Activated CD8-positive, alpha-beta memory T cell treated with anti-CD3 and anti-CD28 coated beads, Interleukin-2, amount 10 ng/mL, durations not matched to agents 7 days and 5 days (primary cell): ENCODE measurements at regions not wholly inside any gene's neighbourhood (a gene's known extent, or its start where the extent isn't known, plus 50 kb on each side); places are given as distances from the start of the nearest gene placed in this dataset.

ENCODE experiments used
- ATAC-seq: fragments of 150-1000 bp; cut with Tn5 transposase; one replicate; pipeline ENCODE4 v1.10.0; 2021; ENCODE audit warnings: moderate library complexity
- CTCF ChIA-PET: fragments of 350-600 bp; sonication (Branson Sonifier 250); formaldehyde crosslinking; loops from one replicate; lab custom pipeline; 2021; ENCODE audit warnings: antibody characterized with exemption; lab: Charles Lee
- DNase-seq: peaks from one replicate; pipeline ENCODE4 v3.0.0-alpha.2; 2020
- H3K27ac Mint-ChIP-seq: one replicate; pipeline ENCODE4 v1.8.0; 2021; ENCODE audit warnings: mild to moderate bottlenecking, mixed read lengths
- H3K27me3 Mint-ChIP-seq: one replicate; pipeline ENCODE4 v1.8.0; 2021; ENCODE audit warnings: mixed read lengths
- H3K36me3 Mint-ChIP-seq: one replicate; pipeline ENCODE4 v1.8.0; 2021; ENCODE audit warnings: mild to moderate bottlenecking, mixed read lengths
- H3K4me1 Mint-ChIP-seq: one replicate; pipeline ENCODE4 v1.8.0; 2021; ENCODE audit warnings: mixed read lengths
- H3K4me3 Mint-ChIP-seq: one replicate; pipeline ENCODE4 v1.8.0; 2021; ENCODE audit warnings: mild to moderate bottlenecking, moderate library complexity, mixed read lengths
- H3K9me3 Mint-ChIP-seq: one replicate; pipeline ENCODE4 v1.8.0; 2022; ENCODE audit warnings: low read depth, mixed read lengths

- DNase-seq (no peak), ATAC-seq (no peak)
- Mint-ChIP-seq H3K4me1 (no peaks in the 10 kb centered on the region), H3K9me3 (no peaks in the 10 kb centered on the region), H3K27ac (no peak overlapping the region), H3K36me3 (no peaks in the 10 kb centered on the region), H3K4me3 (no peak overlapping the region), H3K27me3 (peaks cover 8% of the 10 kb centered on the region)
- CTCF ChIA-PET = interaction anchor here (0.8 kb wide), 1 partner anchor 18 kb away, joined by 4 read pairs; no protein-coding TSS in a partner anchor
These were observed 456.8 kb upstream of the CCL2 start for GRCh38 chr17:33798308-33798707.

- H3K27me3 Mint-ChIP-seq = peaks cover 11% of the 10 kb centered on the region
These were observed 452.5 kb upstream of the CCL2 start for GRCh38 chr17:33802349-33803198.

GRCh38 chr17:33803199-33803685 is 451.8 kb upstream of the CCL2 start:
- H3K27me3 Mint-ChIP-seq = peaks cover 11% of the 10 kb centered on the region
- H3K27ac Mint-ChIP-seq = no peak overlapping the region
- H3K36me3 Mint-ChIP-seq = no peaks in the 10 kb centered on the region
- ATAC-seq (no peak), DNase-seq (no peak)
- H3K4me1 Mint-ChIP-seq = no peaks in the 10 kb centered on the region
- no peaks in the 10 kb centered on the region for H3K9me3 Mint-ChIP-seq
- H3K4me3 Mint-ChIP-seq = no peak overlapping the region
- CTCF ChIA-PET = interaction anchor here (1.2 kb wide), 1 partner anchor 24 kb away, joined by 3 read pairs; no protein-coding TSS in a partner anchor

More at GRCh38 chr17:33802349-33803198, 452.5 kb upstream of the CCL2 start:
- CTCF ChIA-PET = interaction anchor here (1.2 kb wide), 1 partner anchor 23 kb away, joined by 3 read pairs; no protein-coding TSS in a partner anchor
- no peak overlapping the region for H3K27ac Mint-ChIP-seq
- no peaks in the 10 kb centered on the region for H3K4me1 Mint-ChIP-seq
- H3K4me3 Mint-ChIP-seq = no peak overlapping the region
- DNase-seq (no peak), ATAC-seq (no peak)
- no peaks in the 10 kb centered on the region for H3K9me3 Mint-ChIP-seq
- no peaks in the 10 kb centered on the region for H3K36me3 Mint-ChIP-seq

GRCh38 chr17:33803686-33804085 is 451.4 kb upstream of the CCL2 start:
- ATAC-seq = no peak
- no peak for DNase-seq
- Mint-ChIP-seq H3K36me3 (no peaks in the 10 kb centered on the region), H3K27me3 (peaks cover 11% of the 10 kb centered on the region), H3K9me3 (no peaks in the 10 kb centered on the region), H3K4me3 (no peak overlapping the region), H3K4me1 (no peaks in the 10 kb centered on the region), H3K27ac (no peak overlapping the region)
- CTCF ChIA-PET = interaction anchor here (1.1 kb wide), 1 partner anchor 24 kb away, joined by 4 read pairs; no protein-coding TSS in a partner anchor

GRCh38 chr17:33804401-33804800 is 450.7 kb upstream of the CCL2 start:
- CTCF ChIA-PET = interaction anchor here (1.1 kb wide), 1 partner anchor 25 kb away, joined by 4 read pairs; no protein-coding TSS in a partner anchor
- H3K36me3 Mint-ChIP-seq = no peaks in the 10 kb centered on the region

GRCh38 chr17:33806631-33807030 is 448.5 kb upstream of the CCL2 start:
- DNase-seq = no peak
- CTCF ChIA-PET = no interaction called here
- ATAC-seq = no peak
- H3K27me3 Mint-ChIP-seq = peaks cover 11% of the 10 kb centered on the region
- H3K9me3 Mint-ChIP-seq = no peaks in the 10 kb centered on the region
- no peaks in the 10 kb centered on the region for H3K4me1 Mint-ChIP-seq
- H3K4me3 Mint-ChIP-seq = no peak overlapping the region
- H3K36me3 Mint-ChIP-seq = no peaks in the 10 kb centered on the region
- H3K27ac Mint-ChIP-seq = no peak overlapping the region

More at GRCh38 chr17:33804401-33804800, 450.7 kb upstream of the CCL2 start:
- no peak overlapping the region for H3K27ac Mint-ChIP-seq
- ATAC-seq (no peak), DNase-seq (no peak)
- no peak overlapping the region for H3K4me3 Mint-ChIP-seq
- H3K4me1 Mint-ChIP-seq = no peaks in the 10 kb centered on the region
- no peaks in the 10 kb centered on the region for H3K9me3 Mint-ChIP-seq
- peaks cover 11% of the 10 kb centered on the region for H3K27me3 Mint-ChIP-seq

- H3K4me3 Mint-ChIP-seq = no peak overlapping the region
- H3K4me1 Mint-ChIP-seq = no peaks in the 10 kb centered on the region
- DNase-seq (no peak), ATAC-seq (no peak)
- CTCF ChIA-PET = no interaction called here
- H3K27ac Mint-ChIP-seq = no peak overlapping the region
- no peaks in the 10 kb centered on the region for H3K36me3 Mint-ChIP-seq
- no peaks in the 10 kb centered on the region for H3K9me3 Mint-ChIP-seq
- peaks cover 2% of the 10 kb centered on the region for H3K27me3 Mint-ChIP-seq
These were observed 445.3 kb upstream of the CCL2 start for GRCh38 chr17:33809748-33810147.

- CTCF ChIA-PET = no interaction called here
- no peak overlapping the region for H3K27ac Mint-ChIP-seq
These were observed 443.9 kb upstream of the CCL2 start for GRCh38 chr17:33811004-33811760.

GRCh38 chr17:33811984-33812577 is 443.0 kb upstream of the CCL2 start:
- no peak for DNase-seq
- Mint-ChIP-seq H3K27ac (no peak overlapping the region), H3K4me3 (no peak overlapping the region), H3K9me3 (no peaks in the 10 kb centered on the region), H3K36me3 (no peaks in the 10 kb centered on the region), H3K4me1 (no peaks in the 10 kb centered on the region), H3K27me3 (no peaks in the 10 kb centered on the region)
- no peak for ATAC-seq
- CTCF ChIA-PET = no interaction called here

More at GRCh38 chr17:33811004-33811760, 443.9 kb upstream of the CCL2 start:
- DNase-seq (no peak), ATAC-seq (no peak)
- Mint-ChIP-seq H3K4me3 (no peak overlapping the region), H3K9me3 (no peaks in the 10 kb centered on the region), H3K27me3 (no peaks in the 10 kb centered on the region), H3K4me1 (no peaks in the 10 kb centered on the region), H3K36me3 (no peaks in the 10 kb centered on the region)

GRCh38 chr17:33814852-33815251 is 440.2 kb upstream of the CCL2 start:
- Mint-ChIP-seq H3K9me3 (no peaks in the 10 kb centered on the region), H3K36me3 (no peaks in the 10 kb centered on the region), H3K27me3 (peaks cover 4% of the 10 kb centered on the region), H3K27ac (no peak overlapping the region), H3K4me3 (no peak overlapping the region), H3K4me1 (no peaks in the 10 kb centered on the region)
- ATAC-seq = no peak
- no peak for DNase-seq
- CTCF ChIA-PET = no interaction called here

GRCh38 chr17:33816036-33816435 is 439.0 kb upstream of the CCL2 start:
- no peaks in the 10 kb centered on the region for H3K36me3 Mint-ChIP-seq
- CTCF ChIA-PET = no interaction called here

GRCh38 chr17:33816842-33817617 is 438.1 kb upstream of the CCL2 start:
- CTCF ChIA-PET = no interaction called here
- Mint-ChIP-seq H3K4me1 (no peaks in the 10 kb centered on the region), H3K27me3 (peaks cover 4% of the 10 kb centered on the region), H3K36me3 (no peaks in the 10 kb centered on the region), H3K4me3 (no peak overlapping the region), H3K9me3 (no peaks in the 10 kb centered on the region), H3K27ac (no peak overlapping the region)
- no peak for DNase-seq
- ATAC-seq = no peak

More at GRCh38 chr17:33816036-33816435, 439.0 kb upstream of the CCL2 start:
- no peaks in the 10 kb centered on the region for H3K9me3 Mint-ChIP-seq
- H3K4me3 Mint-ChIP-seq = no peak overlapping the region
- peaks cover 4% of the 10 kb centered on the region for H3K27me3 Mint-ChIP-seq
- DNase-seq (no peak), ATAC-seq (no peak)
- no peak overlapping the region for H3K27ac Mint-ChIP-seq
- H3K4me1 Mint-ChIP-seq = no peaks in the 10 kb centered on the region
